ENCODE measurements at regions not wholly inside any gene's neighbourhood (a gene's known extent, or its start where the extent isn't known, plus 50 kb on each side); places are given as distances from the start of the nearest gene placed in this dataset.

DNA sequence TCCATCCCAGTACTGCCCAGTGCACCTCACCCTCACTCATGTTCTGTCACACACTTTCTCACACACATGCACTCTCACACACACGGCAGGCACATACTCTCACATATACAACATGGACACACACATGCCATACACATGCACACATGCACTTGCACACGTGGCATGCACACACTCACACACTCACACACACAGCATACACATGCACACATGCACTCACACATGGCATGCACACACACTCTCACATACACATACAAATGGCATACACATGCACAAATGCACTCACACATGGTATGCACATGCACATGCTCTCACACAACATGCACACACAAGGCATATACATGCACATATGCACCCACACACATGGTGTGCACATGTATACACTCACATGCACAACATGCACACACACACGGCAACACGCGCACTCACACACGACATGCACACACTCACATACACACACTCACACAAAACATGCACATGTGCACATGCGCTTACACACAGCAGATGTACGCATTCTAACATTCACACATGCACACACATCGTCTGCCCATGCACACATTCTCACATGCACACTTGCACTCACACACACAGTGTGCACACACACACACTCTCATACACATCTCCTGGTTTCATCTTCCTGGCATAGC, 131.7 kb upstream of the THBS2 start:
- Histone ChIP-seq H3K27me3 (ENCODE audit: insufficient read depth) (no peaks in the 10 kb centered on the region), H3K4me3 (no peak overlapping the region), H3F3A (replicated peaks; ENCODE audit: low read depth) (no peaks in the 10 kb centered on the region), H3K4me1 (ENCODE audit: insufficient read depth) (no peaks in the 10 kb centered on the region), H3K36me3 (ENCODE audit: insufficient read depth) (no peaks in the 10 kb centered on the region), H2AFZ (no peak overlapping the region), H3K4me2 (no peak overlapping the region), H3K79me2 (replicated peaks; ENCODE audit: insufficient read depth) (no peaks in the 10 kb centered on the region), H3K27ac (ENCODE audit: low read depth) (no peak overlapping the region), H3K9me2 (ENCODE audit: insufficient read depth) (no peaks in the 10 kb centered on the region), H4K20me1 (replicated peaks; ENCODE audit: insufficient read depth) (no peaks in the 10 kb centered on the region)
- no peak overlapping the region for H3K4me3 Mint-ChIP-seq
- no peak for TF ChIP-seq EZH2phosphoT487 (IDR thresholded peaks at IDR 0.05; ENCODE audit: unreplicated experiment)
- TF ChIP-seq EZH2 (IDR thresholded peaks at IDR 0.05; ENCODE audit: low read depth, unreplicated experiment), result no peak
- no peak for TF ChIP-seq ZNF331 (CRISPR knock-in tag; IDR thresholded peaks at IDR 0.05; ENCODE audit: low read depth)
- no peak for TF ChIP-seq ZNF114 (CRISPR knock-in tag; IDR thresholded peaks at IDR 0.05)
- TF ChIP-seq, protein P1, sequence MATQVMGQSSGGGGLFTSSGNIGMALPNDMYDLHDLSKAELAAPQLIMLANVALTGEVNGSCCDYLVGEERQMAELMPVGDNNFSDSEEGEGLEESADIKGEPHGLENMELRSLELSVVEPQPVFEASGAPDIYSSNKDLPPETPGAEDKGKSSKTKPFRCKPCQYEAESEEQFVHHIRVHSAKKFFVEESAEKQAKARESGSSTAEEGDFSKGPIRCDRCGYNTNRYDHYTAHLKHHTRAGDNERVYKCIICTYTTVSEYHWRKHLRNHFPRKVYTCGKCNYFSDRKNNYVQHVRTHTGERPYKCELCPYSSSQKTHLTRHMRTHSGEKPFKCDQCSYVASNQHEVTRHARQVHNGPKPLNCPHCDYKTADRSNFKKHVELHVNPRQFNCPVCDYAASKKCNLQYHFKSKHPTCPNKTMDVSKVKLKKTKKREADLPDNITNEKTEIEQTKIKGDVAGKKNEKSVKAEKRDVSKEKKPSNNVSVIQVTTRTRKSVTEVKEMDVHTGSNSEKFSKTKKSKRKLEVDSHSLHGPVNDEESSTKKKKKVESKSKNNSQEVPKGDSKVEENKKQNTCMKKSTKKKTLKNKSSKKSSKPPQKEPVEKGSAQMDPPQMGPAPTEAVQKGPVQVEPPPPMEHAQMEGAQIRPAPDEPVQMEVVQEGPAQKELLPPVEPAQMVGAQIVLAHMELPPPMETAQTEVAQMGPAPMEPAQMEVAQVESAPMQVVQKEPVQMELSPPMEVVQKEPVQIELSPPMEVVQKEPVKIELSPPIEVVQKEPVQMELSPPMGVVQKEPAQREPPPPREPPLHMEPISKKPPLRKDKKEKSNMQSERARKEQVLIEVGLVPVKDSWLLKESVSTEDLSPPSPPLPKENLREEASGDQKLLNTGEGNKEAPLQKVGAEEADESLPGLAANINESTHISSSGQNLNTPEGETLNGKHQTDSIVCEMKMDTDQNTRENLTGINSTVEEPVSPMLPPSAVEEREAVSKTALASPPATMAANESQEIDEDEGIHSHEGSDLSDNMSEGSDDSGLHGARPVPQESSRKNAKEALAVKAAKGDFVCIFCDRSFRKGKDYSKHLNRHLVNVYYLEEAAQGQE (IDR thresholded peaks at IDR 0.05; ENCODE audit: unreplicated experiment), result no peak
- no peak for TF ChIP-seq JUNB (IDR thresholded peaks at IDR 0.05; ENCODE audit: unreplicated experiment)
- TF ChIP-seq POLR2AphosphoS5 (IDR thresholded peaks at IDR 0.05; ENCODE audit: low read depth), result no peak
- TF ChIP-seq CREB1 (CRISPR knock-in tag; IDR thresholded peaks at IDR 0.05; ENCODE audit: low read depth), result no peak
- TF ChIP-seq ETS1 (IDR thresholded peaks at IDR 0.05), result no peak
- TF ChIP-seq CTCF (conservative IDR thresholded peaks at IDR 0.05; ENCODE audit: low read depth in 2 of 2), result no peak
- no peak for TF ChIP-seq STAT1 (IDR thresholded peaks at IDR 0.05; ENCODE audit: unreplicated experiment)
- TF ChIP-seq, protein P2, sequence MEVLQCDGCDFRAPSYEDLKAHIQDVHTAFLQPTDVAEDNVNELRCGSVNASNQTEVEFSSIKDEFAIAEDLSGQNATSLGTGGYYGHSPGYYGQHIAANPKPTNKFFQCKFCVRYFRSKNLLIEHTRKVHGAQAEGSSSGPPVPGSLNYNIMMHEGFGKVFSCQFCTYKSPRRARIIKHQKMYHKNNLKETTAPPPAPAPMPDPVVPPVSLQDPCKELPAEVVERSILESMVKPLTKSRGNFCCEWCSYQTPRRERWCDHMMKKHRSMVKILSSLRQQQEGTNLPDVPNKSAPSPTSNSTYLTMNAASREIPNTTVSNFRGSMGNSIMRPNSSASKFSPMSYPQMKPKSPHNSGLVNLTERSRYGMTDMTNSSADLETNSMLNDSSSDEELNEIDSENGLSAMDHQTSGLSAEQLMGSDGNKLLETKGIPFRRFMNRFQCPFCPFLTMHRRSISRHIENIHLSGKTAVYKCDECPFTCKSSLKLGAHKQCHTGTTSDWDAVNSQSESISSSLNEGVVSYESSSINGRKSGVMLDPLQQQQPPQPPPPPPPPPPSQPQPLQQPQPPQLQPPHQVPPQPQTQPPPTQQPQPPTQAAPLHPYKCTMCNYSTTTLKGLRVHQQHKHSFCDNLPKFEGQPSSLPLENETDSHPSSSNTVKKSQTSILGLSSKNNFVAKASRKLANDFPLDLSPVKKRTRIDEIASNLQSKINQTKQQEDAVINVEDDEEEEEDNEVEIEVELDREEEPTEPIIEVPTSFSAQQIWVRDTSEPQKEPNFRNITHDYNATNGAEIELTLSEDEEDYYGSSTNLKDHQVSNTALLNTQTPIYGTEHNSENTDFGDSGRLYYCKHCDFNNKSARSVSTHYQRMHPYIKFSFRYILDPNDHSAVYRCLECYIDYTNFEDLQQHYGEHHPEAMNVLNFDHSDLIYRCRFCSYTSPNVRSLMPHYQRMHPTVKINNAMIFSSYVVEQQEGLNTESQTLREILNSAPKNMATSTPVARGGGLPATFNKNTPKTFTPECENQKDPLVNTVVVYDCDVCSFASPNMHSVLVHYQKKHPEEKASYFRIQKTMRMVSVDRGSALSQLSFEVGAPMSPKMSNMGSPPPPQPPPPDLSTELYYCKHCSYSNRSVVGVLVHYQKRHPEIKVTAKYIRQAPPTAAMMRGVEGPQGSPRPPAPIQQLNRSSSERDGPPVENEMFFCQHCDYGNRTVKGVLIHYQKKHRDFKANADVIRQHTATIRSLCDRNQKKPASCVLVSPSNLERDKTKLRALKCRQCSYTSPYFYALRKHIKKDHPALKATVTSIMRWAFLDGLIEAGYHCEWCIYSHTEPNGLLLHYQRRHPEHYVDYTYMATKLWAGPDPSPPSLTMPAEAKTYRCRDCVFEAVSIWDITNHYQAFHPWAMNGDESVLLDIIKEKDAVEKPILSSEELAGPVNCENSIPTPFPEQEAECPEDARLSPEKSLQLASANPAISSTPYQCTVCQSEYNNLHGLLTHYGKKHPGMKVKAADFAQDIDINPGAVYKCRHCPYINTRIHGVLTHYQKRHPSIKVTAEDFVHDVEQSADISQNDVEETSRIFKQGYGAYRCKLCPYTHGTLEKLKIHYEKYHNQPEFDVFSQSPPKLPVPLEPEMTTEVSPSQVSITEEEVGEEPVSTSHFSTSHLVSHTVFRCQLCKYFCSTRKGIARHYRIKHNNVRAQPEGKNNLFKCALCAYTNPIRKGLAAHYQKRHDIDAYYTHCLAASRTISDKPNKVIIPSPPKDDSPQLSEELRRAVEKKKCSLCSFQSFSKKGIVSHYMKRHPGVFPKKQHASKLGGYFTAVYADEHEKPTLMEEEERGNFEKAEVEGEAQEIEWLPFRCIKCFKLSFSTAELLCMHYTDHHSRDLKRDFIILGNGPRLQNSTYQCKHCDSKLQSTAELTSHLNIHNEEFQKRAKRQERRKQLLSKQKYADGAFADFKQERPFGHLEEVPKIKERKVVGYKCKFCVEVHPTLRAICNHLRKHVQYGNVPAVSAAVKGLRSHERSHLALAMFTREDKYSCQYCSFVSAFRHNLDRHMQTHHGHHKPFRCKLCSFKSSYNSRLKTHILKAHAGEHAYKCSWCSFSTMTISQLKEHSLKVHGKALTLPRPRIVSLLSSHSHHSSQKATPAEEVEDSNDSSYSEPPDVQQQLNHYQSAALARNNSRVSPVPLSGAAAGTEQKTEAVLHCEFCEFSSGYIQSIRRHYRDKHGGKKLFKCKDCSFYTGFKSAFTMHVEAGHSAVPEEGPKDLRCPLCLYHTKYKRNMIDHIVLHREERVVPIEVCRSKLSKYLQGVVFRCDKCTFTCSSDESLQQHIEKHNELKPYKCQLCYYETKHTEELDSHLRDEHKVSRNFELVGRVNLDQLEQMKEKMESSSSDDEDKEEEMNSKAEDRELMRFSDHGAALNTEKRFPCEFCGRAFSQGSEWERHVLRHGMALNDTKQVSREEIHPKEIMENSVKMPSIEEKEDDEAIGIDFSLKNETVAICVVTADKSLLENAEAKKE (CRISPR knock-in tag; IDR thresholded peaks at IDR 0.05), result no peak
- TF ChIP-seq NANOG (IDR thresholded peaks at IDR 0.05; ENCODE audit: borderline replicate concordance), result no peak
- peaks cover 14% of the 10 kb centered on the region for H3K36me3 Mint-ChIP-seq (ENCODE audit: low read depth)
- no peak overlapping the region for H3K27ac Mint-ChIP-seq
- ATAC-seq (no peak), DNase-seq (ENCODE audit: low spot score) (no peak)
- peaks cover 27% of the 10 kb centered on the region for H3K9me3 Mint-ChIP-seq
- H3K27me3 Mint-ChIP-seq (ENCODE audit: insufficient read depth, low read depth, poor library complexity), result peaks cover 4% of the 10 kb centered on the region
- no peaks in the 10 kb centered on the region for H3K4me1 Mint-ChIP-seq

All from GM23338 (cell line).